ENCODE measurements at regions not wholly inside any gene's neighbourhood (a gene's known extent, or its start where the extent isn't known, plus 50 kb on each side); places are given as distances from the start of the nearest gene placed in this dataset.
"Not testable (repeated sequence)": the region's sequence is repeated elsewhere in the genome, so short reads cannot be mapped to it uniquely, and the experiment has no call there.

DNA sequence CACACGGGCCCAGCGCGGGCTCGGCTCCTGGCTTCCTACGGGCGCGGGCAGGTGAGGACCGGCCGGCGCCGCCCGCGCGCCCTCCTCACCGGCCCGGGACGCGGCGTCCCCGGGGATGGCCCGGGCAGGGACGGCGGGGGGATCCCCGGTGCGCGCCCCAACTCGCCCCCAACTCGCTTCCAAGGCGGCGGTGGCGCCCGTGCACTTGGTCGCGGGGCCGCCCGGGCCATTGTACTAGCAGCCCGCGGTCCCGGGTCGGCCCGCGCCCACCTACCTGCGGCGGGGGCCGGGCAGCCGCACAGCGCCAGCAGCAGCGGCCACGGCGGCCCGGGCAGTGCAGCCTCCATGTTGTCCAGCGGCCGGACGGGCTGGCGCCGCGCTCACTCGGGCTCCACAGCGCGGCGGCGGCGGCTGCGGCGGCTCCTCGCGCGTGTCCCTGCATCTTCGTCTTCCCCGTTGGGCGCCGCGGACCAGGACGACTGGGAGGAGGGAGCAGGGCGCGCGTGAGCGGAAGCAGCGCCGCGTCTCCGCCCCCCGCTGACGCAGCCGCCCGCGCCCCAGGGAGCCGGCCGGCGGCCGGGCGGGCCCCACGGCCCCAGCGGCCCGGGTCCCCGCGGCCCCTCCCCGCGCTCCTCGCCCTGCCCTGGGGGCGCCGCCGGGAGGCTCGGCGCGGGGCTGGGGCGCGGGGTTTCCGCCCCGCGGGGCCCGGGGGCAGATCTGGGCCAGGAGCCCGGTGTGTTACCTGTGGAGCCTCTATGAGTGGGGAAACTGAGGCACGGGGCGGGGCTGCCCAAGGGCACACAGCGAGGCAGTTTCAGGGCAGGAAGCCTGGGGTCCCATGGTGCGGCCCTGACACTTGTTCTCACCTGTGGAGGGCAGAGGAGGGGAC lies 159.3 kb upstream of the GRK3 start:
- H3K27me3 Mint-ChIP-seq = no peaks in the 10 kb centered on the region
- no peak for DNase-seq (ENCODE audit: low spot score in 2 of 2)
- peak overlapping the region; percentile 79 for H3K4me3 Mint-ChIP-seq
- no peak overlapping the region for H3K27ac Mint-ChIP-seq (ENCODE audit: low read depth)
- peaks cover 38% of the 10 kb centered on the region for H3K4me1 Mint-ChIP-seq
- no peaks in the 10 kb centered on the region for H3K9me3 Mint-ChIP-seq
- peak; percentile 59 for ATAC-seq (replicated peaks; ENCODE audit: extremely low read depth, poor library complexity, severe bottlenecking)
- peaks cover 2% of the 10 kb centered on the region for H3K36me3 Mint-ChIP-seq (ENCODE audit: insufficient read depth)

DNA sequence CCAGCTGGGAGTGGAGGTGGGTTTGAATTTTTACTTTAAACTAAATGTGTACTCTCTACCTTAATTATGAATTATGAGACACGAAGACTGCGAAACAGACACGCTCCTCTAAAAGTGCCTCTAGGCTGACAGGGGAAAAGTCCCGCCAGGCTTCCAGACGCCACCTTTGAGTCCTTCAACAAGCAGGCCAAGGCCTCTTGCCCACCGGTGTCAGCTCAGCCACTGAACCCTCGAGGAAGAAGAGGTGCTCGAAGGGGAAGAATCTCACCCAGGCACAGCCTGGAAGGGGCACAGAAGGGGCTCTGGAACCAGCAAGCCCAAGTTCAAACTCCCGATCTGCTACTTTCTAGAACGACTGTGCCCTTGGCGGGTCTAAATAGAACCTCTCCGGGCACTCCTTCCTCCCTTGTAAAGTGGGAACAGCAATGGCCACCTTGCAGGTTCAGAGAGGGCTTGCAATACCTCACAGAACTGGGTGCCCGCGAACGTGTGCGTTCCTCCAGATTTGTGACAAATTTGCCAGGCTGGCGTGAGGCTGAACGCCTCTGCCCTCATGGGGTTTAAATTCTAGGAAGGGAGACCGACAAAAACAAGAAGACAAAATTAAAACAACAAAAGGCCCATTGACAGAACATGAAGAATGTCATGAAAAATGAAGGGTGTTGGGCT lies 158.5 kb upstream of the GRK3 start:
- ATAC-seq (replicated peaks; ENCODE audit: extremely low read depth, poor library complexity, severe bottlenecking) (no peak), DNase-seq (ENCODE audit: low spot score in 2 of 2) (no peak)
- H3K27ac Mint-ChIP-seq (ENCODE audit: low read depth) = no peak overlapping the region
- H3K27me3 Mint-ChIP-seq = no peaks in the 10 kb centered on the region
- peak overlapping the region; percentile 69 for H3K4me3 Mint-ChIP-seq
- H3K4me1 Mint-ChIP-seq = peaks cover 36% of the 10 kb centered on the region
- peaks cover 2% of the 10 kb centered on the region for H3K36me3 Mint-ChIP-seq (ENCODE audit: insufficient read depth)
- H3K9me3 Mint-ChIP-seq = no peaks in the 10 kb centered on the region

DNA sequence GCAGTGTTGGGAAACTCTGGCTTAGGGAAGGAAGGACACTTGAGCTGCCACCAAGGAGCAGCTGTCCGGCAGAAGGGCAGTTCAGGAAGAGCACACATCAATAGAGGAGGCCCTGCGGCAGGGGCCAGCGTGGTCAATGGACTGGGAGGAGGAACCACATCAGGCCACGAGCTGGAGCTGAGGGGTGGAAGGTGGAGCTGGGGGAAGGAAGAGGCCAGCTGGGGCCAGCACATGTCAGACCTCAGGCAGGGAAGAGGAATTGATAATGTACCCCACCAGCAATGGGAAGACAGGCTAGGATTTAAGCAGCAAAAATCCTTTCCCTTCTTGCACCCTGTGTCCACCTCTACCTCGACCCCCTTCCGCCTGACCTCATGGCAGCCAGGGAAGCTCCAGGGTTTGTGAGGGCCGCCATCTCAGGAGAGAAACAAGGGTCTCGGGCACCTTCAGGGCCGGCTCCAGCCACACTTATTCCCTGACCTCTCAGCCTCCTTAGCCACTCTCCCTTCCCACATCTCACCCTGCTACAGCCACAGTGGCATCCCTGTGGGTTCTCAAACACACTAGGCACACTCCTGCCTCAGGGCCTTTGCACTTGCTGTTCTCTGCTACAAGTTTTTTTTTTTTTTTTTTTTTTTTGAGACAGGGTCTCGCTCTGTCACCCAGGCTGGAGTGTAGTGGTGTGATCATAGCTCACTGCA lies 157.8 kb upstream of the GRK3 start:
- ATAC-seq (replicated peaks; ENCODE audit: extremely low read depth, poor library complexity, severe bottlenecking) (no peak), DNase-seq (ENCODE audit: low spot score in 2 of 2) (no peak)
- Mint-ChIP-seq H3K27ac (ENCODE audit: low read depth) (peak overlapping the region; percentile 72), H3K27me3 (no peaks in the 10 kb centered on the region), H3K4me1 (peaks cover 31% of the 10 kb centered on the region), H3K36me3 (ENCODE audit: insufficient read depth) (peaks cover 2% of the 10 kb centered on the region), H3K9me3 (no peaks in the 10 kb centered on the region), H3K4me3 (peak overlapping the region; percentile 69)

DNA sequence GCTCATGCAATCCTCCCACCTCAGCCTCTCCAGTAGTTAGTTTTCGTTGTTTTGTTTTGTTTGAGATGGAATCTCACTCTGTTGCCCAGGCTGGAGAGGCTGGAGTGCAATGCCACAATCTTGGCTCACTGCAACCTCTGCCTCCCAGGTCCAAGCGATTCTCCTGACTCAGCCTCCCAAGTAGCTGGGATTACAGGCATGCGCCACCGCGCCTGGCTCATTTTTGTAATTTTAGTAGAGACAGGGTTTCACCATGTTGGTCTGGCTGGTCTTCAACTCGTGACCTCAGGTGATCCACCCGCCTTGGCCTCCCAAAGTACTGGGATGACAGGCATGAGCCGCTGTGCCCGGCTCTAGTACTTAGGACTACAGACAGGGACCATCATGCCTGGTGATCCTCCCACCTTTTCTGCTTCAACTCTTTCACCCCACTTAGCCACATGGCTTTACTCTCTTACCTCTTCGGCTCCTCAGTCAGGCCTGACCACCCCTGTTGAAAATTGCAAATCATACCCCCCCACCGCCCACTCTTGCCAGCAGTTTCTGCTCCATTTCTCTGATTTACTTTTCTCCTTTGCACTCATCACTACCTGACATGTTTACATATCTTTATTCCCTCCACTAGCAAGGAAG lies 157.1 kb upstream of the GRK3 start:
- no peaks in the 10 kb centered on the region for H3K27me3 Mint-ChIP-seq
- no peaks in the 10 kb centered on the region for H3K9me3 Mint-ChIP-seq
- peak overlapping the region; percentile 69 for H3K4me3 Mint-ChIP-seq
- ATAC-seq (replicated peaks; ENCODE audit: extremely low read depth, poor library complexity, severe bottlenecking) (no peak), DNase-seq (ENCODE audit: low spot score in 2 of 2) (no peak)
- peak overlapping the region; percentile 72 for H3K27ac Mint-ChIP-seq (ENCODE audit: low read depth)
- H3K4me1 Mint-ChIP-seq = peaks cover 25% of the 10 kb centered on the region
- peaks cover 2% of the 10 kb centered on the region for H3K36me3 Mint-ChIP-seq (ENCODE audit: insufficient read depth)

DNA sequence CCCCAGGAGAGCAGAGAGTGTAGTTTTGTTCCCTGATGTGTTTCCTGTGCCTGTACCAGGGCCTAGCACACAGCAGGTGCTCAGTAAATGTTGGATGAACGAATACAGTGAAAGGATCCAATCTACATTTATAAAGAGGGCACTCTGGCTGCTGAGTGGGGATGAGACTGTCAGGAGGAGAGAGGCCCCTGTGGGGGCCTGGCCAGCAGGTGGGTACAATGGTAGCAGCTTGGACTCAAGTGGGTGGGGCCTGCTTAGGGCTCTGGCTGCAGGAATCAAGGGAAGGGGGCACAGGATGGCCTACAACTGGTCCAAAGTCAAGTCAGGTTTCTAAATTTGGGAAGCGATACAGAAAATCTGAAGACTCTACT lies 156.6 kb upstream of the GRK3 start:
- ATAC-seq (replicated peaks; ENCODE audit: extremely low read depth, poor library complexity, severe bottlenecking) = no peak
- Mint-ChIP-seq H3K9me3 (no peaks in the 10 kb centered on the region), H3K36me3 (ENCODE audit: insufficient read depth) (peaks cover 2% of the 10 kb centered on the region), H3K4me1 (peaks cover 20% of the 10 kb centered on the region), H3K27ac (ENCODE audit: low read depth) (no peak overlapping the region), H3K27me3 (no peaks in the 10 kb centered on the region), H3K4me3 (no peak overlapping the region)
- no peak for DNase-seq (ENCODE audit: low spot score in 2 of 2)

DNA sequence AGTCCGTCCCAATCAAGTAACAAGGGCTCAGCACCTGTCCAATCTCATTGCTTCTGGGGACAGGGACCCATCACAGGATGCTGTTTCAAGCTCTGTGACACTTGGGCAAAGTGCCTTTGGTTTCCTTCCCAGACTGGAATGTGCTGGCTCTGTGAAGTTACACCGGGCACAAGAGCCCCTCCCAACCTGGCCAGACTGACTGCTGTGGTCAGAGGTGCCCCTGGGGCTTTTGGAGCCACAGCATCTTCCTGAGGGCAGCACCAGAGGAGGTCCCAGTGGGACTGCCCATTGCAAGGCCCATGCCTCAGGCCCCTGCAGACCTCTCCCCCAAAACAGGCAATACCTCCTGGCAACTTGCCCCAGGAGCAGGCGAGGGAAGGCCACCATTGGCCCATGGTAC lies 155.2 kb upstream of the GRK3 start:
- no peak for DNase-seq (ENCODE audit: low spot score in 2 of 2)
- H3K4me3 Mint-ChIP-seq = no peak overlapping the region
- peaks cover 2% of the 10 kb centered on the region for H3K36me3 Mint-ChIP-seq (ENCODE audit: insufficient read depth)
- H3K4me1 Mint-ChIP-seq = peaks cover 6% of the 10 kb centered on the region
- H3K9me3 Mint-ChIP-seq = no peaks in the 10 kb centered on the region
- ATAC-seq (replicated peaks; ENCODE audit: extremely low read depth, poor library complexity, severe bottlenecking) = no peak
- no peak overlapping the region for H3K27ac Mint-ChIP-seq (ENCODE audit: low read depth)
- H3K27me3 Mint-ChIP-seq = no peaks in the 10 kb centered on the region

DNA sequence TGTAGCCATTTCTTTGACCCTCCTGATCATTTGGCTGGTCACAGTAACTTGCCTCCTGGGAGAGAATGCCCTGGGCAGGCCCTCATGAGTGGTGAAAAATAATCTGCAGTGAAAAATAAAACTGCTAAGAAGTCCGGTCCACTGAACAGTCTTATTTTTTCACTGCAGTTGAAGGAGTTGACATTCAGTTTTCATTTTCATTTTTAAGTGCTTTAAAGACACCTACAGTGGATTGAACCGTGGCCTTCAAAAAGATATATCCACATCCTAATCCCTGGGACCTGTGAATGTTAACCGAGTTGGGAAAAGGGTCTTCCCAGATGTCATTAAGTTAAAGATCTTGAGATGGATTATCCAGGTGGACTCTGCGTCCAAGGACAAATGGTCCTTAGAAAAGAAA lies 153.6 kb upstream of the GRK3 start:
- H3K9me3 Mint-ChIP-seq = no peaks in the 10 kb centered on the region
- ATAC-seq (replicated peaks; ENCODE audit: extremely low read depth, poor library complexity, severe bottlenecking) (no peak), DNase-seq (ENCODE audit: low spot score in 2 of 2) (no peak)
- peak overlapping the region; percentile 13 for H3K27ac Mint-ChIP-seq (ENCODE audit: low read depth)
- H3K4me3 Mint-ChIP-seq = peak overlapping the region; percentile 40
- H3K4me1 Mint-ChIP-seq = peaks cover 6% of the 10 kb centered on the region
- no peaks in the 10 kb centered on the region for H3K27me3 Mint-ChIP-seq
- H3K36me3 Mint-ChIP-seq (ENCODE audit: insufficient read depth) = peaks cover 2% of the 10 kb centered on the region

DNA sequence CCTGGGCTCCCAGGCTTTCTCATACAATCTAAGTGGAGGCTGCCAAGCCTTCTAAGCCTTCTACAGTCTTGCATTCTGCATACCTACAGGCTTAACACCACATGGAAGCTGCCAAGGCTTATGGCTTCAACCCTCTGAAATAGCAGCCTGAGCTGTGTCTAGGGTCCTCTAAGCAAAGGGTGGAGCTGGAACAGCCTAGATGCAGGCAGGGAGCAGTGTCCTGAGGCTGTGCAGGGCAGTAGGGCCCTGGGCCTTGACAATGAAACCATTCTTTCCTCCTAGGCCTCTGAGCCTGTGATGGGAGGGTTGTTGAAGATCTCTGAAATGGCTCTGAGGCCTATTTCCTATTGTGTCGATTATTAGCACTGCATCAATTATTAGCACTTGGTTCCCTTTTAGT lies 150.9 kb upstream of the GRK3 start:
- H3K4me1 Mint-ChIP-seq = no peaks in the 10 kb centered on the region
- DNase-seq (ENCODE audit: low spot score in 2 of 2) (no peak), ATAC-seq (replicated peaks; ENCODE audit: extremely low read depth, poor library complexity, severe bottlenecking) (no peak)
- H3K36me3 Mint-ChIP-seq (ENCODE audit: insufficient read depth) = no peaks in the 10 kb centered on the region
- peaks cover 7% of the 10 kb centered on the region for H3K27me3 Mint-ChIP-seq
- H3K4me3 Mint-ChIP-seq = no peak overlapping the region
- H3K9me3 Mint-ChIP-seq = no peaks in the 10 kb centered on the region
- H3K27ac Mint-ChIP-seq (ENCODE audit: low read depth) = no peak overlapping the region

DNA sequence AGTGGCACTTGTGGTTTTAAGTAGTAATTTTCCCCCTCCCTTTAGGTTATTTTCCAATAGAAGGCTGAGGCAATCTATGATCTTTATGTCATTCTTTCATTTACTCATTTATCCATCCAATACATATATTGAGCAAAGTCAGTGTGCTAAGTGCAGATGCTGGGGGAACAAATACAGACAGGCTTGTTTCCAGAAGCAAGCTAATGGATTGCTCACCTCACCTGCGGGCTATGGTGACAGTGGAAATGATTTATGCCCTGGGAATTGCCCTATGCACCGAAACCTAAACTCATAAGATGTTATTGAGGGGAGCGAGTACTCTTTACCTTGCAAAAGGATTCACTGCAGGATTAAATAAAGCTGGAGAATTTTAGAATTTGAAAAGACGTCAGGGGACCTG lies 148.7 kb upstream of the GRK3 start:
- H3K27ac Mint-ChIP-seq (ENCODE audit: low read depth); DNase-seq (ENCODE audit: low spot score in 2 of 2); H3K9me3 Mint-ChIP-seq; H3K36me3 Mint-ChIP-seq (ENCODE audit: insufficient read depth); H3K4me3 Mint-ChIP-seq; ATAC-seq (replicated peaks; ENCODE audit: extremely low read depth, poor library complexity, severe bottlenecking); H3K4me1 Mint-ChIP-seq: not testable (repeated sequence)
- peaks cover 28% of the 10 kb centered on the region for H3K27me3 Mint-ChIP-seq

DNA sequence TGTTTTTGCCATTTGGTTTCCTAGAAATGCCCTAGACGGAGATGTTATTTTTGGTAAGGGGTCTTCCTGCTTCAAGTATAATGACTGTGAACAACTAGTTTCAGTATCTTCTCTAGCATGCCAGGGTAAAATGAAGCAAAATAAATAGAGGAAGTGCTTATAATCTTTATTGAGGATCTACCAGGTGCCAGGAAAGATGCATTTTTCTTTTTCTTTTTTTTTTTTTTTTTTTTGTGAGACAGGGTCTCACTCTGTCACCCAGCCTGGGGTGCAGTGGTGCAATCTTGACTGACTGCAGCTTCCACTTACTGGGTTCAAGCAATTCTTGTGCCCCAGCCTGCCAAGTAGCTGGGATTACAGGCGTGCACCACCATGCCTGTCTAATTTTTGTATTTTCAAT lies 146.6 kb upstream of the GRK3 start:
- DNase-seq (ENCODE audit: low spot score in 2 of 2); H3K4me3 Mint-ChIP-seq; H3K9me3 Mint-ChIP-seq; H3K27ac Mint-ChIP-seq (ENCODE audit: low read depth); H3K36me3 Mint-ChIP-seq (ENCODE audit: insufficient read depth); ATAC-seq (replicated peaks; ENCODE audit: extremely low read depth, poor library complexity, severe bottlenecking): not testable (repeated sequence)
- peaks cover 45% of the 10 kb centered on the region for H3K27me3 Mint-ChIP-seq
- H3K4me1 Mint-ChIP-seq = peaks cover 11% of the 10 kb centered on the region

DNA sequence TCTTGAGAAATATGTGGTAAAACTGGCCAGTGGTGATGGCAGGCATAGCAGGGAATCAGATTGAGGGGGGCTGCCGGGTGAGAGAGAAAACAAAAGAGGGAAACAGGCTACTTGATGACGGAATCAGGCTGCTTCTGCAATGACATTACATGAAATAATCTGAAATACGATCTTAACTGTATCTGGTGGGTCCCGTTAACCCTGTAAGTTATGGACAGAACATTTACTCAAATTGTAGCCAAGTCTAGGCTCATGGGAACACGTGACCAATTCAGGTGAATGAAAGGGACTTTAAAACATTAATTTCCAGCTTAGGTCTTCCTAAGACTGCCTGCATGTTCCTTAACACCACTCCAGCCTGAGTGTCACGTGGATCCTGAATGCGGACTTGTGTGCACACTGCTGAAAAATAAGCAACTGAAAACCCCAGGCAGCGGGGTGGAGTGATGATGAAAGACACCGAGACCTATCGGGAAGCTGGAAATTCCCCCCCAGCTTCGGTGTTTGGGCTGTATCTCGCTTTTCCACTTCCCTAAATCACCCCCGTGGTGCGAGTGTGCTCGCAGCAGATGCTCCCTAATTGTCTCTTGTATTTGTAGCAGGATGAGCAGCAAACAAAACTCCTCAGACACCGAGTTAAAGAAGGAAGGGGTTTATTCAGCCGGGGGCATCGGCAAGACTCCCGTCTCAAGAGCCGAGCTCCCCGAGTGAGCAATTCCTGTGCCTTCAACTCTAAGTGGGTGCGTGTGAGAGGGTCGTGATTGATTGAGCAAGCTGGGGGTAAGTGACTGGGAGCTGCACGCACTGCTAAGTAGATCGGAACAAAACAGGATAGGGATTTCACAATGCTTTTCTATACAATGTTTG lies 145.0 kb upstream of the GRK3 start:
- DNase-seq (ENCODE audit: low spot score in 2 of 2) (no peak), ATAC-seq (replicated peaks; ENCODE audit: extremely low read depth, poor library complexity, severe bottlenecking) (no peak)
- no peaks in the 10 kb centered on the region for H3K36me3 Mint-ChIP-seq (ENCODE audit: insufficient read depth)
- H3K4me1 Mint-ChIP-seq = peaks cover 11% of the 10 kb centered on the region
- peaks cover 57% of the 10 kb centered on the region for H3K27me3 Mint-ChIP-seq
- H3K9me3 Mint-ChIP-seq = no peaks in the 10 kb centered on the region
- H3K27ac Mint-ChIP-seq (ENCODE audit: low read depth) = no peak overlapping the region
- H3K4me3 Mint-ChIP-seq = no peak overlapping the region

DNA sequence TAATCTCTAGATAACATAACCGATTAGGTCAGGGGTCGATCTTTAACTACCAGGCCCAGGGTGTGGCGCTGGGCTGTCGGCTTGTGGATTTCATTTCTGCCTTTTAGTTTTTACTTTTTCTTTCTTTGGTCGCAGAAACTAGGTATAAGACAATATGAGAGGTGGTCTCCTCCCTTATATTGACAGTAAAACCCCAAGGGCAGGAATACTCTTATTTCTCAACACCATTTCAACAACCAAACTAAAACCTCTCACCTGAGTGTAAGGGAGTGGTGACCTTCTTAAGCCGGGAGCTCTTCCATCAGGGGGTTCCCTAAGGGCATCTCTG lies 144.4 kb upstream of the GRK3 start:
- Mint-ChIP-seq H3K4me1 (peaks cover 11% of the 10 kb centered on the region), H3K27me3 (peaks cover 57% of the 10 kb centered on the region)
- H3K4me3 Mint-ChIP-seq; ATAC-seq (replicated peaks; ENCODE audit: extremely low read depth, poor library complexity, severe bottlenecking); DNase-seq (ENCODE audit: low spot score in 2 of 2); H3K36me3 Mint-ChIP-seq (ENCODE audit: insufficient read depth); H3K9me3 Mint-ChIP-seq; H3K27ac Mint-ChIP-seq (ENCODE audit: low read depth): not testable (repeated sequence)

All from central memory CD8-positive, alpha-beta T cell (primary cell).